ENCODE measurements at regions not wholly inside any gene's neighbourhood (a gene's known extent, or its start where the extent isn't known, plus 50 kb on each side); places are given as distances from the start of the nearest gene placed in this dataset.

DNA sequence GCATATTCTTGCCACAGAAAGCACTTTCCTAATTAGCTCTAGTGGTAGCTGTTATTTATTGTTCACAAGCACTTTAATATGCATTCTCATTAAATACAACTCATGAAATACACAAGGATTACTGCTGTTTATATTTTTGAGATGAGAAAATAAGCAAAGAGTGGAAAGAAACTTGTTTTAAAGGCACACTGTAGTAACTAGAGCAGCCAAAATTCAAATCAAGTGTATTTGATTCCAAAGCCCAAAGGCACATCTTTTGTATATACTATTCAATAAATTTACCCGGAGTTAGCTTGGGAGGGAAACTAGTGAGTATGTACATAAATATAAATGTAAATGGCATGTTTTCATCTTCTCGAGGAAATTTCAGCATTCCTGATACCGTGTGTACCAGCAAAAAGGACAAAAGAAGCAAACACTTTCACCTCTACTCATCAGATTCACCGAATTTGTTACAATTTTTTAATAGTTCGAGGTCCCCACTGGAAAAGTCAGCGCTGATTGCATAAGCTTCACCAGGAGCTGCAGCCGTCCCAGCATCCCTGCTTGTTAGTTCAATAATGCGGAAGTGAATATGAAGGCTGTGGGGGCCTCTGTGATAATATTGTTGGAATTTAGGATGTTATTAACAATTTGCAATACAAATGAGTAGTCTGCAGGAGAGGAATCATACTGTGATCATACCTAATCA is 371.6 kb upstream of the MON1B start:
- TF ChIP-seq SIN3A (IDR thresholded peaks at IDR 0.05; ENCODE audit: borderline replicate concordance, insufficient read depth, low read length): no peak
- TF ChIP-seq FOXP2 (optimal IDR thresholded peaks at IDR 0.05; ENCODE audit: borderline replicate concordance, extremely low read depth, extremely low read length, insufficient read depth): no peak
- TF ChIP-seq POLR2AphosphoS5 (IDR thresholded peaks at IDR 0.05; ENCODE audit: low read depth, low read length): no peak
- TF ChIP-seq TAF1 (IDR thresholded peaks at IDR 0.05; ENCODE audit: borderline replicate concordance, insufficient read depth, low read length): no peak
- TF ChIP-seq, protein P1, sequence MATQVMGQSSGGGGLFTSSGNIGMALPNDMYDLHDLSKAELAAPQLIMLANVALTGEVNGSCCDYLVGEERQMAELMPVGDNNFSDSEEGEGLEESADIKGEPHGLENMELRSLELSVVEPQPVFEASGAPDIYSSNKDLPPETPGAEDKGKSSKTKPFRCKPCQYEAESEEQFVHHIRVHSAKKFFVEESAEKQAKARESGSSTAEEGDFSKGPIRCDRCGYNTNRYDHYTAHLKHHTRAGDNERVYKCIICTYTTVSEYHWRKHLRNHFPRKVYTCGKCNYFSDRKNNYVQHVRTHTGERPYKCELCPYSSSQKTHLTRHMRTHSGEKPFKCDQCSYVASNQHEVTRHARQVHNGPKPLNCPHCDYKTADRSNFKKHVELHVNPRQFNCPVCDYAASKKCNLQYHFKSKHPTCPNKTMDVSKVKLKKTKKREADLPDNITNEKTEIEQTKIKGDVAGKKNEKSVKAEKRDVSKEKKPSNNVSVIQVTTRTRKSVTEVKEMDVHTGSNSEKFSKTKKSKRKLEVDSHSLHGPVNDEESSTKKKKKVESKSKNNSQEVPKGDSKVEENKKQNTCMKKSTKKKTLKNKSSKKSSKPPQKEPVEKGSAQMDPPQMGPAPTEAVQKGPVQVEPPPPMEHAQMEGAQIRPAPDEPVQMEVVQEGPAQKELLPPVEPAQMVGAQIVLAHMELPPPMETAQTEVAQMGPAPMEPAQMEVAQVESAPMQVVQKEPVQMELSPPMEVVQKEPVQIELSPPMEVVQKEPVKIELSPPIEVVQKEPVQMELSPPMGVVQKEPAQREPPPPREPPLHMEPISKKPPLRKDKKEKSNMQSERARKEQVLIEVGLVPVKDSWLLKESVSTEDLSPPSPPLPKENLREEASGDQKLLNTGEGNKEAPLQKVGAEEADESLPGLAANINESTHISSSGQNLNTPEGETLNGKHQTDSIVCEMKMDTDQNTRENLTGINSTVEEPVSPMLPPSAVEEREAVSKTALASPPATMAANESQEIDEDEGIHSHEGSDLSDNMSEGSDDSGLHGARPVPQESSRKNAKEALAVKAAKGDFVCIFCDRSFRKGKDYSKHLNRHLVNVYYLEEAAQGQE (IDR thresholded peaks at IDR 0.05; ENCODE audit: insufficient read depth in 1 of 2, low read depth in 2 of 2, low read length in 2 of 2): no peak

DNA sequence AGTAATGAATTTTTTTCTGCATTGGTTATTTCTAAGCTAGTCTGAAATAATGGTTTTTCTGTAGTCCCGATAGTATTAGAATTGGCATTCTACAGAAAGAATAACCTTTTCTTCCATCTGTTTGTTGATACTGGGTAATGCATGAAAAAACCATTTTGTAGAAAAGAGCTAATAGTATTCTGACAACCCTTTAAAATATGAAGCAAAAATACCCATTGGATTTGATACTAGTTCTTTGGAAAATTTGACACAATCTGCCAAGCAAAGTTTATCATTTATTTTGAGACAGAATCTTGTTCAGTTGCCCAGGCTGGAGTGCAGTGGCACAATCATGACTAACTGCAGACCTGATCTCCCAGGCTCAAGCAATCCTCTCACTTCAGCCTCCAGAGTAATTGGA is 366.8 kb upstream of the MON1B start:
- no peak for TF ChIP-seq POLR2AphosphoS5 (IDR thresholded peaks at IDR 0.05; ENCODE audit: low read depth, low read length)
- TF ChIP-seq TAF1 (IDR thresholded peaks at IDR 0.05; ENCODE audit: borderline replicate concordance, insufficient read depth, low read length): no peak
- TF ChIP-seq, protein P1 (IDR thresholded peaks at IDR 0.05; ENCODE audit: insufficient read depth in 1 of 2, low read depth in 2 of 2, low read length in 2 of 2): no peak
- TF ChIP-seq SIN3A (IDR thresholded peaks at IDR 0.05; ENCODE audit: borderline replicate concordance, insufficient read depth, low read length): no peak
- no peak for TF ChIP-seq FOXP2 (optimal IDR thresholded peaks at IDR 0.05; ENCODE audit: borderline replicate concordance, extremely low read depth, extremely low read length, insufficient read depth)

DNA sequence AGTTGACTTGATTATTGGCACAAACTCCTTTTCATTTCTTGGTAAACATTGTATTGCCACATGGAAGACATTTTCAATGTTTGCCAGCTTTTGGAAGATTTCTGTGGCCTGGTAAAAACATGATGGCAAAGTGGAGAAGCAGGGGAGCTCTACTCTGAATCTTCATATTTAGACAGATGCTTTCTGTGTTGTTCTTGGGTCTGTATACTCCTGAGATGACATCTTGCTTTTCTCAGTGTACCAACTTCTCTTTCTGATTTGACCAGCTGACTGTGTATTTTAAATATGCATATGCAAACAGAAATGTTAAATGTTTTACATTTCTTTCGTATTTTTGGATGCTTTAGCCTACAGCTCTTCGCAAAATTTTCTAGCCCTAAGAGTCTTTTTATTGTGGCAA is 366.2 kb upstream of the MON1B start:
- TF ChIP-seq, protein P1 (IDR thresholded peaks at IDR 0.05; ENCODE audit: insufficient read depth in 1 of 2, low read depth in 2 of 2, low read length in 2 of 2): no peak
- no peak for TF ChIP-seq SIN3A (IDR thresholded peaks at IDR 0.05; ENCODE audit: borderline replicate concordance, insufficient read depth, low read length)
- TF ChIP-seq TAF1 (IDR thresholded peaks at IDR 0.05; ENCODE audit: borderline replicate concordance, insufficient read depth, low read length): no peak
- no peak for TF ChIP-seq FOXP2 (optimal IDR thresholded peaks at IDR 0.05; ENCODE audit: borderline replicate concordance, extremely low read depth, extremely low read length, insufficient read depth)
- TF ChIP-seq POLR2AphosphoS5 (IDR thresholded peaks at IDR 0.05; ENCODE audit: low read depth, low read length): no peak

DNA sequence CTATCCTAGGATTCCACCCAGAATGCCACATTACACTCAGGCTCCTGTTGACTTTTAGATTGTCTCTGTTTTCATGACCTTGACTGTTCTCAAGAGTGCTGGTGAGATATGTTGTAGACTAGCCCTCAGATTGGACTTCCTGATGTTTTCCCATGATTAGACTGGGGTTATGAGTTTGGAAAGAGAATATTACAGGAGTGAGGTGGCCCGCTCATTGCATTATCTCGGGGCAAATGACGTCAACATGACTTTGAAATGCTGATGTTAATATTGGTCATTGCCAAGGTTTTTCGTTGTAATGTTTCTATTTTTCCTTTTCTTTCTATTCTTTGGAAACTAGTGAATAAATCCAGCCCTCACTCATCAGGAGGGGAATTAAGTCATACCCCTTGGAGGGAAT is 355.7 kb upstream of the MON1B start:
- no peak for TF ChIP-seq FOXP2 (optimal IDR thresholded peaks at IDR 0.05; ENCODE audit: borderline replicate concordance, extremely low read depth, extremely low read length, insufficient read depth)
- no peak for TF ChIP-seq SIN3A (IDR thresholded peaks at IDR 0.05; ENCODE audit: borderline replicate concordance, insufficient read depth, low read length)
- TF ChIP-seq POLR2AphosphoS5 (IDR thresholded peaks at IDR 0.05; ENCODE audit: low read depth, low read length): no peak
- no peak for TF ChIP-seq TAF1 (IDR thresholded peaks at IDR 0.05; ENCODE audit: borderline replicate concordance, insufficient read depth, low read length)
- TF ChIP-seq, protein P1 (IDR thresholded peaks at IDR 0.05; ENCODE audit: insufficient read depth in 1 of 2, low read depth in 2 of 2, low read length in 2 of 2): no peak
